ENCODE measurements at regions not wholly inside any gene's neighbourhood (a gene's known extent, or its start where the extent isn't known, plus 50 kb on each side); places are given as distances from the start of the nearest gene placed in this dataset.

DNA sequence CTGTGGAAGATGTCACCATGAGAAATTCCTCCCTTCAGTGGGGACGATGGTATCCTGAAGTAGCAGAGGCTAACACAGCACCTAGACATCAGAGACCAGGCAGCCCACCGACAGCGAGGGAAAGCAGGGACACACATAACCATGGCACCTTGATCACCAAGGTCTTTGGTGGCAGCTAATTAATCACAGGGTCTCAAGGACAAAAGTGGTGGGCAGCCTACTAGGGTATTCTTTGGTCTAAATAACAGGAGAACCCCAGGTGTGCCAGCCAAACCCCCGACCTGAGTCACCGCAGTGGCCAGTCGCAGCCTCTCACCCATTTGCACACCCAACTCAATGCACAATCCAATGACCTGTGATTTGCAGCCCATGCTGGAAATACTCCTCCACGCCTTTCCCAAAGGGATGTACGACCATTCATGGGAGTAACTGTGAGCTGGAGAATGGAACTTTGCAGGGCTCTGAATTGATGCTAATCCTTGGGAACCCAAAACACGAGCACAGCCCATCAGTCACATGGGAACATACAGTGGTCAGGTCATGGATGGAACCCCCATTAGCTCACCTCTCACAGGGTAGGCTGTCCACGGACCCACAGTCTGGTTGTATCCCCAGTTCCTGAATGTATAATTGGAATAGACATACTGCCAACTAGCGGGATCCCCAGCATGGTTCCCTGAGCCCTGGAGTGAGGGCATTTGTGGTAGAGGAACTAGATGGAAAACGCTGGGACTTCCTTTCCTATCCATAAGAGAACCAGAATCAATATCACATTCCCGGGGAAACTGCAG is 58.7 kb upstream of the C14orf180 start:
- intact Hi-C loops (cut with micrococcal nuclease) = no loop called here
- ATAC-seq (ENCODE audit: low read depth) = no peak
- Histone ChIP-seq H3K4me1 (ENCODE audit: control insufficient read depth in 2 of 2, insufficient read depth in 2 of 2, low read length in 2 of 2) (no peaks in the 10 kb centered on the region), H3K79me2 (ENCODE audit: control insufficient read depth, insufficient read depth, low read length) (no peaks in the 10 kb centered on the region), H3K27ac (ENCODE audit: low read length in 2 of 2) (no peak overlapping the region), H3K27me3 (replicated peaks in 1 of 4; ENCODE audit: control extremely low read depth in 1 of 4, control insufficient read depth in 3 of 4, insufficient read depth in 4 of 4, low read length in 3 of 4) (no peaks in the 10 kb centered on the region), H3K4me2 (replicated peaks; ENCODE audit: low read depth, low read length, poor library complexity, severe bottlenecking) (no peak overlapping the region), H4K20me1 (ENCODE audit: control insufficient read depth, insufficient read depth, low read length, poor library complexity, severe bottlenecking) (no peaks in the 10 kb centered on the region), H3K9ac (ENCODE audit: low read length) (no peak overlapping the region), H3K36me3 (replicated peaks in 1 of 2; ENCODE audit: control extremely low read depth in 1 of 2, control insufficient read depth in 1 of 2, extremely low read depth in 1 of 2, insufficient read depth in 2 of 2, low read length in 1 of 2) (no peaks in the 10 kb centered on the region), H3K4me3 (ENCODE audit: control extremely low read depth in 1 of 5, extremely low read depth in 1 of 5, insufficient read depth in 1 of 5, low read depth in 2 of 5, low read length in 4 of 5) (no peak overlapping the region), H2AFZ (ENCODE audit: insufficient read depth, low read depth, low read length, poor library complexity, severe bottlenecking) (no peak overlapping the region), H3K9me3 (ENCODE audit: control extremely low read depth in 1 of 3, control insufficient read depth in 2 of 3, insufficient read depth in 1 of 3, low read length in 2 of 3) (peaks cover 0 to 49% (median 7%) of the 10 kb centered on the region in 3 donors)
- H3K27me3 Mint-ChIP-seq = peaks cover 7% of the 10 kb centered on the region
- H3K9me3 Mint-ChIP-seq (ENCODE audit: insufficient read depth) = peaks cover 8% of the 10 kb centered on the region
- no peak overlapping the region for H3K4me3 Mint-ChIP-seq
- ChIA-PET POLR2A (no interaction called here), CTCF (no interaction called here)
- WGBS (ENCODE audit: insufficient coverage) = 88% methylated on average over 6 of the region's 13 CpGs
- TF ChIP-seq EZH2 (IDR thresholded peaks at IDR 0.05; ENCODE audit: borderline replicate concordance, insufficient read depth, low read depth, low read length, poor library complexity, severe bottlenecking) = no peak
- TF ChIP-seq, protein P1, sequence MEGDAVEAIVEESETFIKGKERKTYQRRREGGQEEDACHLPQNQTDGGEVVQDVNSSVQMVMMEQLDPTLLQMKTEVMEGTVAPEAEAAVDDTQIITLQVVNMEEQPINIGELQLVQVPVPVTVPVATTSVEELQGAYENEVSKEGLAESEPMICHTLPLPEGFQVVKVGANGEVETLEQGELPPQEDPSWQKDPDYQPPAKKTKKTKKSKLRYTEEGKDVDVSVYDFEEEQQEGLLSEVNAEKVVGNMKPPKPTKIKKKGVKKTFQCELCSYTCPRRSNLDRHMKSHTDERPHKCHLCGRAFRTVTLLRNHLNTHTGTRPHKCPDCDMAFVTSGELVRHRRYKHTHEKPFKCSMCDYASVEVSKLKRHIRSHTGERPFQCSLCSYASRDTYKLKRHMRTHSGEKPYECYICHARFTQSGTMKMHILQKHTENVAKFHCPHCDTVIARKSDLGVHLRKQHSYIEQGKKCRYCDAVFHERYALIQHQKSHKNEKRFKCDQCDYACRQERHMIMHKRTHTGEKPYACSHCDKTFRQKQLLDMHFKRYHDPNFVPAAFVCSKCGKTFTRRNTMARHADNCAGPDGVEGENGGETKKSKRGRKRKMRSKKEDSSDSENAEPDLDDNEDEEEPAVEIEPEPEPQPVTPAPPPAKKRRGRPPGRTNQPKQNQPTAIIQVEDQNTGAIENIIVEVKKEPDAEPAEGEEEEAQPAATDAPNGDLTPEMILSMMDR (IDR thresholded peaks at IDR 0.05) = no peak
- no peak for DNase-seq
- H3K27ac Mint-ChIP-seq = no peak overlapping the region
- no peaks in the 10 kb centered on the region for H3K4me1 Mint-ChIP-seq
